GM21423 (cell line): ENCODE measurements at regions not wholly inside any gene's neighbourhood (a gene's known extent, or its start where the extent isn't known, plus 50 kb on each side); places are given as distances from the start of the nearest gene placed in this dataset.

Source experiments
- ATAC-seq: cut with Tn5 transposase; IDR thresholded peaks from one replicate; pipeline ENCODE4 v1.9.1; 2021; ENCODE audit warnings: mild to moderate bottlenecking, moderate library complexity; ENCODE audit not compliant: unreplicated experiment

DNA sequence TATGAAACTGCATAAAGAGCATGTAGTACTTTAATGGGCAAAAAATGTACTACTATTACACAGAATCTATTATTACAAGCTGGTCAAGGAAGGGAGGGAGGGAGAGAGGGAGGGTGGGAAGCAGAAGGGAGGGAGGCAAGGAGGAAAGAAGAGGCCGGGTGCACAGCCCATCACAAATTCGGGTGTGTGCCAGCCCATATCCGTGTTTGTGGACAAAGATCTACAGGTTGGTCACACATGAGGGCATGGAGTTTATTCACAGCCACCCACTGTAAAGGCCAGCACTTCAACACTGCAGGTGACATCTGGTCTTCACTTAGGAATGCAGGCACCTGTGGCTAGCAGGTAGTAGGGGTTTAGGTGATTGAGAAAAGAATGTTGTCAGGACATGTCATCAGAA lies 352.5 kb upstream of the NBEA start:
- no peak for ATAC-seq

GRCh38 chr13:34591129-34591528 lies 350.9 kb upstream of the NBEA start:
- no peak for ATAC-seq

DNA sequence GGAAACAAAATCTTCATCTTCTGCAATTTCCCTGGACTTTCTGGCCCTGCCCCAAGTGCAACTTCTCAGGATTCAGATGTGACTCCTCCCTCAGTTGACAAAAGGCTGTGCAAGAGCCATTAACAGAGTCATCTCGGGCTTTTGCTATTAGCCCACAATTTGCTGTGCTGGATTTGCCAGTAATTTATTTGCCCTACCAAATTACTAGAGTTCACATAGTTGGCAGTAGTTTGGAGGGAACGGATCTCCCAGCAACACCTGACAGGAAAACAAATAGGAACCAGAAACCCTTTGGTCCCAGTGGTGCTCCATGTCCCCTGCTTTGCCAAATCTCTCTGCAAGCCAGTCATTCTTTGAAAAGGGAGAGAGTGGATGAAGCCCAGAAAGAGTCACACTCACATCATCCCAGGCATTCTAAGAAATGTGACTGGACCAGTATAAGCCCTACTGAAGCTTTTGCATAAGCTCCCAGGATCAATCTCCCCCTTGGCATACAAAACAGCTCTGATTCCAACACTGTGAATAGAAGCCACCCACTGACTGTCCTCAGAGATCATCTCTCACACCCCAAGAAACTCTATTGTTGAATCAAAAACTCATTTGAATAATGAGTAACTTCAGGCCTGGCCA lies 350.1 kb upstream of the NBEA start:
- no peak for ATAC-seq

DNA sequence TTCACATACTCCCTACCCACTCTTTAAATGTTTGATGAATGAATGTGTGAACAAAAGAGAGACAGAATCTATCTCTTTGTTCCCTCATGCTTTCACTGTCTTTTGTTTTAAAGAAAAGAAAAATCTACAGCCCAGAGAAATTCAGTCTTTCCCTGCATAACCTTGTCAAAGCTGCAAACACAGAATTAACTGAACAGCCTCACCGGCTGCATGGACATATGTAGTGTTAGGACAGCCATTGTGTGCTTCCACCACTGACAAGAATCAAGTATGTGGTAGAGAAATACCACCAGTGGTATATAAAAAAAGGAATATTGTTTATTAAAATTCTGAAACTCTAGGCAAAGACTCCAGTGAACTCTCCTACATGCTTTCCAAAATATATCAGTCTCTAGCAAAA lies 348.4 kb upstream of the NBEA start:
- no peak for ATAC-seq

DNA sequence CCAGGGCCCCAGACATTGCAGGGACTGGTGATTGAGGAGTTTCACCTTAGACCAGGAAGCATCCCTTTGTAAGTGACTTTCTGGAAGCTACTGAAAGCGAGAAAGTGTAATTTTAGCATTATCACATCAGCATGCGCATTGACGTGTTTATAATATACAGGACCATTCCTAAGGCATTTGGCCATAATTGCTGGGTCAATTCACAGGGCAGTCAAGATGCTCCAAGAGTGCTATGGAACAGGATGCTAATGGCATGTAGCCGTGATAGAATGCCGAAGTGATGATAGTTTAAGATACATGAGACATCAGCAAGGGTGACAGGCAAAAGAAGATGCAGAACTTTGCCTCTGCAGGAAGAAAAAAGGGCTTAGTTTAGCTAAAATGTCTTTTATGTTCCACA lies 347.6 kb upstream of the NBEA start:
- ATAC-seq = no peak

GRCh38 chr13:34608331-34608730 lies 333.7 kb upstream of the NBEA start:
- no peak for ATAC-seq

DNA sequence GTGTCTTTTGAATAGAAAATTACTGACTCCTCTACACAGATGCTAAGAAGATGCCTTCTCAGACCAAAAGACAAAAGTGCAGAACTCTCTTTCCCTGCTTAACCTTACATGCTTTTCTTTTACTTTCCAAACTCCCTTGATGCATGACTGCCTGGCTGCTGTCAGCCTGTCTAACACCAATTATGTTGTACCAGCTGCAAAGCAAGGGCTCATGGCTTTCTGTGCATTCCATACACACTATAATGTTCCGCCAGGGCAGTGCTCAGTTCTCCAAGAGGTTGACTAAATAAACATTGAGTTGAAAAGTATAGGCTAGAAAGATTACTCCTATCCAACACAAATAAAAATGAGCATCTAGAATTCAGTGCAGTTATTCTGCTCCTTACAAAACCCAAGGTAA lies 330.4 kb upstream of the NBEA start:
- no peak for ATAC-seq

DNA sequence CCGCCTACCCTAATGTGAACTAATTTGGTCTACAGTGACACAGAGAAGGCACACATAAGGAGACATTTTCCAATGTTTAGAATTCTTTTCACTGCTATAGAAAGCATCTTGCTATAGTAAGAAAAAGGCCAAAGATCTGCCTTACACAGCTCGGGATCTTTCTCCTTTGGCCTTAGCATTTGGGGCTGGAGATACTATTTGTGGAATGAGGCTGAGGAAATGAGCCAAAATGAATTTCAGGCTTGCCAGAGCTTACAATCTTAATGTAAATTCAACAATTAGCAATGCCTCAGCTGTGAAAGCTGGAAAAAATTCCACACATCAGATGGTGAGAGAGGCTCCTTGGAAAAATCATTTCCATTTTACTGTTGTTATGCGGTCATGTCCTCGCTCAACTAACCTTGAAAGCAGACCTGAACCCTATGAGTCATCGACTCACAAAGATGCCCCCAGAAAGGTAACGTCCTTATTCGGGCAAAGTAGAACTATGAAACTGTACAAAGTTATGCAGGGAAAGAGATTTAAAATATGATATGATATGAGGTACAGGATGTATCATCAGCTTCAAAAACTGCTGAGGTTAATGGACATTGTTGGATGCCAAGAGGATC lies 324.5 kb upstream of the NBEA start:
- no peak for ATAC-seq

- ATAC-seq = no peak
Observed at GRCh38 chr13:34618654-34619053, 323.4 kb upstream of the NBEA start.

GRCh38 chr13:34619326-34619725 lies 322.7 kb upstream of the NBEA start:
- no peak for ATAC-seq

- ATAC-seq = no peak
Observed at GRCh38 chr13:34620074-34620850, 321.8 kb upstream of the NBEA start.

GRCh38 chr13:34620862-34621261 lies 321.2 kb upstream of the NBEA start:
- ATAC-seq = no peak

DNA sequence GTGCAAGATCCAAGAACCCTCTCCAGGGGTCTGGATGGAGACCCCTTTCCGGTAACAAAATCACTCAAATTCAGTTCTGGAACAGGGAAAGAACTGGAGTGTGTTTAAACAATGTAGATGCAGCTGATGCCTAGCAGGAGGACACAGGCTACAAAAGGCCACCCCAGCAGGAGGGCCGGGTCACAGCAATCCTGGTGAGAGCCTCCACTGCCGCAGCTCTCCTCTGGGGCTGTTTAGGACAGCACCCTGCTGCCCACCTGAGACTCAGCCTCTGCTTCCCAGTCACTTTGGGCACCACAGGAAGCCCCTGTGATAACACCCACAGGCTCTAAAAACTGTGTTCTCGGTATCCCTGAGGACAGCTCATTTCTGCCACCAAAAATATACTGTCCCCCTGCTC lies 318.7 kb upstream of the NBEA start:
- no peak for ATAC-seq

DNA sequence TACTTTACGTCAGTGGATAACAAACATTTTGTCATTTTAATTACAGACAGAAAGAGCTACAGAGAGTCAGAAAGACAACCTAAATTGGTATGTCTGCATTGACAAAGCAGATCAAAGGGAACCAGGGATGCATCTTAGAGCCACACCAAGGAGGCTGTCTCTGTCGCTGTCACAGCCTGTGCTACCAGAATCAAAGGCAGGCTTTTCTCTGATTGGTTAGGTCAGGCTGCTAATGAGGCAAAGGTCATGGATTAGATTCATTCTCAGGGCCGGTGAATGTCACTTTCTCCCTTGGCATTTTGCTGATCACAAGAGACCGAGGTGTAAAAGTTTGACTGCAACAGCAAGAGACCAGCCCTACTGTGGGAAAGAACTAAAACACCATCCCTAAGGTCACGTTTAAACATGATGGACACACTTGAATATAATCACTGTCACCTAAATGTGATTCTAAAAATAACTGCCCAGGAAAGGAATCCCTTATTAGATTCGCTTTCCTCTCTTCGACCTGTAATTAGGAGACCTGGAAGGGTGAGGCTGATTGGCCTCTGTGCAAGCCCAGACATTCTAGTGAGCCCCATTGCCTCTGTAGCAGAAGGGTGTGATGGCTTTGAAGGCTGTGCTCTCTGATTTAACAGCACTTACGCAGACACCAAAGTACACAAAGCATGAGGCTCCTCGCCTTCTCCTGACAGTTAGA lies 314.4 kb upstream of the NBEA start:
- ATAC-seq = no peak

DNA sequence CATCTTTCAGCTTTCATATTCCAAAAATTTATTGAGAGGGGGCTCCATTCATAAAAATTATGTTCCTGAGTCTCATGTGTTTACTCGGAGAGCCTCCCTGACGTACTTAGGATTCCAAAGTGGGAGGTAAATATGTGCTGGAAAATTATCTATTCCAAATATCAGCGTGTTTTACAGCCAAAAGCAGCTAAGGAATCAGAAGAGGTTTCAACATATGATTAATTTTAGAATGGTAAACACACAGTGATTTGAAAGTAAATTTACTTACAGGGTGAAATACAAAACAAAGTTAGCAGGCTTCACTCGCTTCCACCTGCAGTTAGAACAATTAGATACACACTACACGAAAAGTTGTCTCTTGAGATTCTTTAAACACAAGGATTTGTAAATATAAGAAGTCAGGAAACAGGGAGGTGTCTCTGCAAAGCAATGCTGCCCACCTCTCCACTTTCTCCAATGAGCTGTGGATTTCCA lies 313.8 kb upstream of the NBEA start:
- ATAC-seq = no peak

DNA sequence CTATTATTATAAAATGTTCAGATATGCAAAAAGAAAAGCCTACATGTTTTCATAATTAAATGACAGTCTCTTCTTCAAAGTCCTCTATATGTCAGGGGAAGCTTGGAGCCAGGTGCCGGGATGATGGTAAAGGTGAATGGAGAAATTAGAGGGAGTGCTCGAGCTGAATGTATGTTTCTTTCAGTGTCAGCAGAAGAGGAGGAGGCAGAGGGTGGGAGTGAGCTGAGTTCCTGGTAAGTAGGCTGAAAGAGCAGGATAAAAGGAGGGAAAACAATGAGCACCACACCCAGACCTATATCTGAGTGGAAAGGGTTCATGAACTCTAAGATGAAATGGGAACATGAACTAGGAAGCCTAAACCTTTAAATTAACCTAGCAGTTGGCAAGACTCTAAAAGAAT lies 307.6 kb upstream of the NBEA start:
- ATAC-seq = no peak

GRCh38 chr13:34637138-34637537 lies 304.9 kb upstream of the NBEA start:
- no peak for ATAC-seq

- no peak for ATAC-seq
Observed at GRCh38 chr13:34637636-34638035, 304.4 kb upstream of the NBEA start.

DNA sequence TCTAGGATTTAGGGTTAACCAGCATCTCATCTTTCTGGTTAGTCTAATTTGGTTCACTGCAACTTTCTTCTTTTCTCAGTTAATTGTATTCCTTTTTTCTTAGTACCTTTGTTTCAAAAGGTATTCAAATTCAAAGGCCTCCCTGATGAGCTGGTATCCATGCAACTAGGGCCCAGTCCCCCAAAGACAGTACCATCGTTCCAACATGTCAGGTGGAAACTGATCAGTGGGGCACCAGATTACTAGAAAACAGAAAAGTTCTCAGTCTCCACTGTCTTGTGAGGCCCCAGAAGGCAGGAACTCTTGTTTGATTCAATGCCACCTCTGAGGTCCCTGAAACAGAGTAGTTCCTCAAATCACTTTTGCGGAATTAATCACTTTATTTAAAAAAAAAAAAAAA lies 303.2 kb upstream of the NBEA start:
- ATAC-seq = no peak

DNA sequence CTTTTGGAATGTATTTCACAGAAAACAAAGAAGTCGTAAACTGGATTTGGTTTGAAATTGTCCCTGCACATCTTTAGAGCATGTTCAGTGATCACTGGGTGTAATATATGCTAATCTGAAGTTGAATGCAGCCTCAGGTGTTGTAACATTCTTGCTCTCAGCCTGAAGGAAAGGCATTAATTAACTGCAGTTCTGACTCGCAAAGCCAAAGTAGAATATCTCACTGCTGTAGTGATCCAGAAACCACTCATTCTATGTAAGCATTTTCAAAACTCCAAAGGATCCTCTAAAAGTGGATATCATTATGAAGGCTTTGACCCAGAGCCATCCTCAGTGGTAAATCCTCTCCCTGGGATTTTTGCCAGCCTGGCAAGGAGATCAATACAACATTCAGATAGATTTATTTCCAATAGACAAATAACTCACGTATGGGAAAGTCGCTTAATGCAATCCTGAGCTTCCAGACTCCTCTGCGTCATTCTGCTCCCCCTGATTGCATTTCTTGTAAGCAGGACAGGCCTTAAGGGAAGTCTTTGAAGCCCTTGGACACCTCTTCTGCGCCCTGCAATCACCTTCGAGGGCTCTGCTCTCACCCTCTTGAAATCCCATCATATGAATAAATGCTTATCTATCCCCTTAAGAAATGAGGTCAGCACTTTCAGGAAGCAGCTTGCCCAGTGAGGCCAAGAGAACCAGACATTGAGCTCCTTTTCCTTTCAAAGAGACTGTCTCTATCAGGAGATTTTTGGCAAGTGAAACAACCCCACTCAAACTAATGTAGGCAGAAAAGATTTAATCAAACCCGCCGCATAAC lies 301.7 kb upstream of the NBEA start:
- no peak for ATAC-seq

GRCh38 chr13:34640993-34641330 lies 301.1 kb upstream of the NBEA start:
- no peak for ATAC-seq
